Neural cell (in vitro differentiated cells): ENCODE measurements at regions not wholly inside any gene's neighbourhood (a gene's known extent, or its start where the extent isn't known, plus 50 kb on each side); places are given as distances from the start of the nearest gene placed in this dataset.

Experiments used
- H2AFZ ChIP-seq: fragments of 200-600, 300-800 bp; sonication (generic), shearing (Covaris generic); 2 replicates; pipeline ENCODE4 v1.6.0; 2014; ENCODE audit warnings: low read depth, mild to moderate bottlenecking, antibody characterized with exemption, low read length, moderate library complexity
- H3F3A ChIP-seq: fragments of 200-600 bp; shearing (Covaris generic); 2 replicates; pipeline ENCODE4 v1.6.1; 2016; ENCODE audit warnings: mild to moderate bottlenecking, moderate library complexity, mixed read lengths, antibody characterized with exemption, low read length; ENCODE audit not compliant: insufficient read depth, poor library complexity, severe bottlenecking
- H3K27ac ChIP-seq: fragments of 200-600, 300-800 bp; sonication (generic), shearing (Covaris generic); 2 replicates; pipeline ENCODE4 v1.5.1; 2014; ENCODE audit warnings: mild to moderate bottlenecking, low read length, moderate library complexity
- H3K27me3 ChIP-seq: fragments of 300-800, 200-600 bp; sonication (generic), shearing (Covaris generic); 2 replicates; pipeline ENCODE4 v1.6.0; 2014; ENCODE audit warnings: mild to moderate bottlenecking, low read depth, low read length, moderate library complexity; ENCODE audit not compliant: insufficient read depth
- H3K36me3 ChIP-seq: fragments of 300-800, 200-600 bp; sonication (generic), shearing (Covaris generic); 2 replicates; pipeline ENCODE4 v1.5.1; 2014; ENCODE audit warnings: mild to moderate bottlenecking, antibody characterized with exemption, low read length, moderate library complexity; ENCODE audit not compliant: insufficient read depth
- H3K4me2 ChIP-seq: fragments of 300-800, 200-600 bp; sonication (generic), shearing (Covaris generic); 2 replicates; pipeline ENCODE4 v1.6.0; 2014; ENCODE audit warnings: mild to moderate bottlenecking, low read length
- H3K4me3 ChIP-seq: fragments of 300-800, 200-600 bp; sonication (generic), shearing (Covaris generic); 2 replicates; pipeline ENCODE4 v1.5.1; 2014; ENCODE audit warnings: mild to moderate bottlenecking, low read length, moderate library complexity
- H3K79me2 ChIP-seq: fragments of 200-600 bp; shearing (Covaris generic); replicated peaks from 2 replicates; pipeline ENCODE4 v1.6.0; 2014; ENCODE audit warnings: mild to moderate bottlenecking, low read length, moderate library complexity; ENCODE audit not compliant: insufficient read depth
- H3K9ac ChIP-seq: fragments of 300-800, 200-600 bp; sonication (generic), shearing (Covaris generic); 2 replicates; pipeline ENCODE4 v1.6.1; 2016; ENCODE audit warnings: mild to moderate bottlenecking, low read length, mixed read lengths
- H3K9me2 ChIP-seq: fragments of 200-600 bp; shearing (Covaris generic); 2 replicates; pipeline ENCODE4 v1.6.1; 2016; ENCODE audit warnings: mild to moderate bottlenecking, low read length, mixed read lengths; ENCODE audit not compliant: insufficient read depth
- H3K9me3 ChIP-seq: fragments of 200-600, 300-800 bp; sonication (generic), shearing (Covaris generic); 2 replicates; pipeline ENCODE4 v1.6.1; 2016; ENCODE audit warnings: mild to moderate bottlenecking, mixed run types, low read length, moderate library complexity, mixed read lengths
- H4K20me1 ChIP-seq: fragments of 200-600 bp; shearing (Covaris generic); 2 replicates; pipeline ENCODE4 v1.6.1; 2016; ENCODE audit warnings: mild to moderate bottlenecking, mixed run types; ENCODE audit not compliant: insufficient read depth
- EP300 ChIP-seq: fragments of 450-650 bp; conservative IDR thresholded peaks from 2 replicates; pipeline ENCODE4 v1.6.1; 2014; ENCODE audit warnings: antibody characterized with exemption, mild to moderate bottlenecking, moderate library complexity; ENCODE audit not compliant: poor library complexity, severe bottlenecking
- EZH2 ChIP-seq: fragments of 200-600, 300-800 bp; shearing (Covaris generic), sonication (generic); IDR thresholded peaks from 2 replicates; pipeline ENCODE4 v1.6.1; 2014; ENCODE audit warnings: antibody characterized with exemption, low read length, borderline replicate concordance, mild to moderate bottlenecking; ENCODE audit not compliant: insufficient read depth, poor library complexity, severe bottlenecking
- MXI1 ChIP-seq: fragments of 450-650 bp; conservative IDR thresholded peaks from 2 replicates; pipeline ENCODE4 v1.6.1; 2014; ENCODE audit warnings: antibody characterized with exemption, mild to moderate bottlenecking; ENCODE audit not compliant: poor library complexity, severe bottlenecking
- POLR2AphosphoS5 ChIP-seq: IDR thresholded peaks from 2 replicates; pipeline ENCODE4 v1.6.1; 2012
- RAD21 ChIP-seq: fragments of 450-650 bp; conservative IDR thresholded peaks from 2 replicates; pipeline ENCODE4 v1.6.1; 2014; ENCODE audit warnings: antibody characterized with exemption, mild to moderate bottlenecking, moderate library complexity
- REST ChIP-seq: IDR thresholded peaks from 2 replicates; pipeline ENCODE4 v1.6.1; 2012; ENCODE audit warnings: borderline replicate concordance
- SMC3 ChIP-seq: fragments of 450-650 bp; conservative IDR thresholded peaks from 2 replicates; pipeline ENCODE4 v1.6.1; 2014; ENCODE audit warnings: antibody characterized with exemption, mild to moderate bottlenecking, moderate library complexity; ENCODE audit not compliant: poor library complexity
- TAF1 ChIP-seq: IDR thresholded peaks from 2 replicates; pipeline ENCODE4 v1.6.1; 2012; ENCODE audit warnings: low read depth
- TF ChIP-seq, protein P1 (sequence below): fragments of 450-650 bp; IDR thresholded peaks from 2 replicates; pipeline ENCODE4 v1.5.1; 2014; ENCODE audit warnings: antibody characterized with exemption, mild to moderate bottlenecking, moderate library complexity; ENCODE audit not compliant: poor library complexity, severe bottlenecking

- Histone ChIP-seq H3K27me3 (no peaks in the 10 kb centered on the region), H3K27ac (no peak overlapping the region)
- no peak for TF ChIP-seq REST
These were observed 387.7 kb upstream of the TEX13C start for GRCh38 chrX:124931958-124932357.

GRCh38 chrX:124938715-124939114, 381.0 kb upstream of the TEX13C start:
- Histone ChIP-seq H3K9me3 (no peaks in the 10 kb centered on the region), H3K36me3 (no peaks in the 10 kb centered on the region), H2AFZ (no peak overlapping the region), H3K9ac (no peak overlapping the region), H3K27me3 (no peaks in the 10 kb centered on the region), H3F3A (no peaks in the 10 kb centered on the region), H3K9me2 (no peaks in the 10 kb centered on the region), H3K4me3 (no peak overlapping the region), H4K20me1 (no peaks in the 10 kb centered on the region), H3K27ac (no peak overlapping the region), H3K4me2 (no peak overlapping the region), H3K79me2 (no peaks in the 10 kb centered on the region)
- TF ChIP-seq EP300 (no peak), TAF1 (no peak), REST (no peak), POLR2AphosphoS5 (no peak), MXI1 (no peak), EZH2 (no peak), RAD21 (no peak), SMC3 (no peak)
- TF ChIP-seq, protein P1, sequence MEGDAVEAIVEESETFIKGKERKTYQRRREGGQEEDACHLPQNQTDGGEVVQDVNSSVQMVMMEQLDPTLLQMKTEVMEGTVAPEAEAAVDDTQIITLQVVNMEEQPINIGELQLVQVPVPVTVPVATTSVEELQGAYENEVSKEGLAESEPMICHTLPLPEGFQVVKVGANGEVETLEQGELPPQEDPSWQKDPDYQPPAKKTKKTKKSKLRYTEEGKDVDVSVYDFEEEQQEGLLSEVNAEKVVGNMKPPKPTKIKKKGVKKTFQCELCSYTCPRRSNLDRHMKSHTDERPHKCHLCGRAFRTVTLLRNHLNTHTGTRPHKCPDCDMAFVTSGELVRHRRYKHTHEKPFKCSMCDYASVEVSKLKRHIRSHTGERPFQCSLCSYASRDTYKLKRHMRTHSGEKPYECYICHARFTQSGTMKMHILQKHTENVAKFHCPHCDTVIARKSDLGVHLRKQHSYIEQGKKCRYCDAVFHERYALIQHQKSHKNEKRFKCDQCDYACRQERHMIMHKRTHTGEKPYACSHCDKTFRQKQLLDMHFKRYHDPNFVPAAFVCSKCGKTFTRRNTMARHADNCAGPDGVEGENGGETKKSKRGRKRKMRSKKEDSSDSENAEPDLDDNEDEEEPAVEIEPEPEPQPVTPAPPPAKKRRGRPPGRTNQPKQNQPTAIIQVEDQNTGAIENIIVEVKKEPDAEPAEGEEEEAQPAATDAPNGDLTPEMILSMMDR = no peak

More at GRCh38 chrX:124931958-124932357, 387.7 kb upstream of the TEX13C start:
- Histone ChIP-seq H4K20me1 (no peaks in the 10 kb centered on the region), H3K9ac (no peak overlapping the region), H3K9me2 (no peaks in the 10 kb centered on the region), H2AFZ (no peak overlapping the region), H3K36me3 (no peaks in the 10 kb centered on the region), H3K4me2 (no peak overlapping the region), H3K9me3 (no peaks in the 10 kb centered on the region), H3K4me3 (no peak overlapping the region), H3K79me2 (no peaks in the 10 kb centered on the region), H3F3A (no peaks in the 10 kb centered on the region)
